Activated T-cell treated with anti-CD3 and anti-CD28 coated beads, Interleukin-2, amount 50 U/mL, for 72 hours (primary cell): ENCODE measurements at regions not wholly inside any gene's neighbourhood (a gene's known extent, or its start where the extent isn't known, plus 50 kb on each side); places are given as distances from the start of the nearest gene placed in this dataset.

Experiments
- ATAC-seq, 2 donors: fragments of 150-1000 bp; cut with Tn5 transposase; replicated peaks in 1 of 2; 2 replicates each; pipeline ENCODE4 v1.10.0; 2021; ENCODE audit warnings: moderate library complexity in 2 of 2, mild to moderate bottlenecking in 1 of 2
- DNase-seq, 2 donors: peaks; one replicate each; pipeline ENCODE4 v3.0.0; 2021 to 2022; ENCODE audit warnings: mixed read lengths in 1 of 2
- H3K27ac Mint-ChIP-seq: one replicate; pipeline ENCODE4 v1.8.0; 2022; ENCODE audit warnings: mild to moderate bottlenecking, moderate library complexity, mixed read lengths
- H3K27me3 Mint-ChIP-seq: one replicate; pipeline ENCODE4 v1.8.0; 2022; ENCODE audit warnings: low read depth, mixed read lengths
- H3K36me3 Mint-ChIP-seq, 2 donors: one replicate each; pipeline ENCODE4 v1.8.0; 2022; ENCODE audit warnings: mixed read lengths in 2 of 2, mild to moderate bottlenecking in 1 of 2; ENCODE audit not compliant: insufficient read depth in 2 of 2
- H3K4me1 Mint-ChIP-seq: one replicate; pipeline ENCODE4 v1.8.0; 2022; ENCODE audit warnings: low read depth, mixed read lengths
- H3K4me3 Mint-ChIP-seq, 2 donors: one replicate each; pipeline ENCODE4 v1.8.0; 2022; ENCODE audit warnings: mild to moderate bottlenecking in 2 of 2, mixed read lengths in 2 of 2, moderate library complexity in 2 of 2
- H3K9me3 Mint-ChIP-seq, 2 donors: one replicate each; pipeline ENCODE4 v1.8.0; 2022; ENCODE audit warnings: mixed read lengths in 2 of 2

DNA sequence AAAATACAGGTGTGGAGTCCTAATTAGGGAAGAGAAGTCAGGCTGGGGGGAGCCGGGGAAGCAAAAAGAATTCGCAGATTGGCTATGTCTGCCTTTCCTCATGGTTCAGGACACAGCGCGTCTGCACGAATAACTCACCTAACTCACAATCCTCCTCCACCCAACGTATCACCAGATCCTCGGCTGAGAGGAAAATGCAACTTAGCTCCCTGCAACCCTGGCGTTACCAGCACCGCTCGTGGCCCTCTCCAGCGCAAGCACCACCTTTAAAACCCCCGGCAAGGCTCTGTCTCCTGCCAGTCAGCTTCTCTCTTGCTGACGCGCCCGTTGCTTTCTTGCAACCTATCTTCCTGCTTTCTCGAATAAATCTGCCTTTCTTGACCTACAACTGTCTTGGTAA lies 49.8 kb upstream of the METRNL start:
- Mint-ChIP-seq H3K4me3 (no peak overlapping the region), H3K4me1 (peaks cover 16% of the 10 kb centered on the region), H3K9me3 (no peaks in the 10 kb centered on the region), H3K36me3 (peaks cover 2 to 5% of the 10 kb centered on the region in 2 donors), H3K27me3 (peaks cover 7% of the 10 kb centered on the region), H3K27ac (no peak overlapping the region)
- ATAC-seq = no peak
- no peak for DNase-seq
